ENCODE measurements at regions not wholly inside any gene's neighbourhood (a gene's known extent, or its start where the extent isn't known, plus 50 kb on each side); places are given as distances from the start of the nearest gene placed in this dataset.

DNA sequence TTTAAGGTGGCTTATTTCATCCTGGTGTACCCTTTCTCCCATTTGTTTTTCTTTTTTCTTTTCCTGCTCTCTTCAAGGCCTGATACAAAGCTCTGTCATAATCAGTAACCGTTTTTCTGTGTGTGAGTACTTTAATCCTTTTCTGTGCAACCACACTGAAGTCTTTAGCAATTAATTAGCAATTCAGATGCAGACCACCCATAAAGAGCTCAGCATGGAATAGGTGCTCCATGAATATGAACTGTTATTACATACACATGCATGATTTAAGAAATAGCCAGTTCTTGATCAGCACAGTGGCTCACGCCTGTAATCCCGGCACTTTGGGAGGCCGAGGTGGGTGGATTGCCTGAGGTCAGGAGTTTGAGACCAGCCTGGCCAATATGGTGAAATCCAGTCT is 1386.6 kb downstream of the AACS start:
- Histone ChIP-seq H2BK120ac (replicated peaks; ENCODE audit: low read depth, low read length) (no peak overlapping the region), H3K27me3 (replicated peaks in 1 of 4; ENCODE audit: control insufficient read depth in 3 of 4, extremely low read depth in 1 of 4, insufficient read depth in 3 of 4, low read length in 3 of 4) (no peaks in the 10 kb centered on the region; a peak in 1 of 7 replicates), H3K79me2 (ENCODE audit: control insufficient read depth in 1 of 2, insufficient read depth in 2 of 2, low read length in 2 of 2) (no peaks in the 10 kb centered on the region), H3K23me2 (ENCODE audit: low read depth, low read length) (no peaks in the 10 kb centered on the region), H3K23ac (ENCODE audit: insufficient read length) (no peak overlapping the region), H3K14ac (ENCODE audit: insufficient read length) (no peak overlapping the region), H3K9ac (replicated peaks in 1 of 4; ENCODE audit: extremely low read depth in 1 of 4, low read depth in 3 of 4, low read length in 3 of 4) (no peak overlapping the region), H3K79me1 (ENCODE audit: low read depth, low read length) (no peaks in the 10 kb centered on the region), H2BK15ac (ENCODE audit: low read length) (no peak overlapping the region), H2AFZ (ENCODE audit: low read length) (no peak overlapping the region), H3K36me3 (ENCODE audit: control insufficient read depth in 2 of 4, insufficient read depth in 4 of 4, low read length in 3 of 4) (no peaks in the 10 kb centered on the region), H3K4ac (replicated peaks; ENCODE audit: insufficient read length, low read depth, low read length) (no peak overlapping the region), H3K4me3 (ENCODE audit: extremely low read depth in 1 of 4, insufficient read depth in 2 of 4, low read depth in 3 of 4, low read length in 4 of 4) (no peak overlapping the region), H2BK12ac (ENCODE audit: low read depth, low read length) (no peak overlapping the region), H3K4me2 (ENCODE audit: insufficient read depth in 1 of 2, low read depth in 2 of 2, low read length in 2 of 2) (no peak overlapping the region), H2BK20ac (ENCODE audit: low read length) (no peak overlapping the region), H4K5ac (ENCODE audit: insufficient read length, low read depth, low read length) (no peak overlapping the region), H4K8ac (ENCODE audit: extremely low read depth, insufficient read depth, low read length) (no peak overlapping the region), H2BK5ac (ENCODE audit: low read depth, low read length) (no peak overlapping the region), H3K9me3 (ENCODE audit: insufficient read depth in 2 of 2, low read depth in 1 of 2, low read length in 1 of 2) (no peaks in the 10 kb centered on the region; a peak in 1 of 4 replicates), H4K91ac (replicated peaks; ENCODE audit: insufficient read length, low read length) (no peak overlapping the region), H4K20me1 (replicated peaks in 1 of 2; ENCODE audit: control insufficient read depth in 1 of 2, insufficient read depth in 2 of 2, low read length in 2 of 2) (no peaks in the 10 kb centered on the region), H3K27ac (ENCODE audit: low read depth, low read length) (no peak overlapping the region), H3K18ac (ENCODE audit: extremely low read depth, low read length) (no peak overlapping the region), H3K56ac (replicated peaks; ENCODE audit: insufficient read length, low read depth, low read length) (no peak overlapping the region), H3K4me1 (replicated peaks in 1 of 4; ENCODE audit: control insufficient read depth in 3 of 4, insufficient read depth in 4 of 4, low read length in 3 of 4) (peaks cover 0 to 10% (median 5%) of the 10 kb centered on the region in 4 experiments; a peak in 4 of 7 replicates), H2AK5ac (ENCODE audit: low read depth, low read length) (no peak overlapping the region)
- POLR2A ChIA-PET (ENCODE audit: partially characterized antibody): no interaction called here
- CTCF ChIA-PET (ENCODE audit: partially characterized antibody): interaction anchor here (0.6 kb wide), 1 partner anchor 246 kb away, joined by 3 read pairs; no protein-coding TSS in a partner anchor
- FAIRE-seq (no peak), DNase-seq (ENCODE audit: low read depth in 1 of 2, low spot score in 2 of 2) (no peak)
- TF ChIP-seq EP300 (IDR thresholded peaks at IDR 0.05; ENCODE audit: borderline replicate concordance in 1 of 2, low read depth in 2 of 2, low read length in 2 of 2) (no peak), KDM4A (IDR thresholded peaks at IDR 0.05; ENCODE audit: low read depth, low read length, severe bottlenecking) (no peak), TBP (IDR thresholded peaks at IDR 0.05; ENCODE audit: low read depth, low read length) (no peak), EGR1 (IDR thresholded peaks at IDR 0.05; ENCODE audit: borderline replicate concordance, low read depth, low read length) (no peak), BRCA1 (IDR thresholded peaks at IDR 0.05; ENCODE audit: low read depth, low read length) (no peak), SRF (IDR thresholded peaks at IDR 0.05; ENCODE audit: low read depth, low read length) (no peak), SUZ12 (IDR thresholded peaks at IDR 0.05; ENCODE audit: low read length) (no peak)
- TF ChIP-seq, protein P1, sequence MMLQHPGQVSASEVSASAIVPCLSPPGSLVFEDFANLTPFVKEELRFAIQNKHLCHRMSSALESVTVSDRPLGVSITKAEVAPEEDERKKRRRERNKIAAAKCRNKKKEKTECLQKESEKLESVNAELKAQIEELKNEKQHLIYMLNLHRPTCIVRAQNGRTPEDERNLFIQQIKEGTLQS (IDR thresholded peaks at IDR 0.05; ENCODE audit: insufficient read depth, low read depth, low read length): no peak
- WGBS, 2 experiments (ENCODE audit: extremely low coverage in 1 of 2, insufficient coverage in 1 of 2, insufficient read length in 1 of 2, insufficient replicate concordance in 2 of 2, low coverage in 1 of 2, low lambda C conversion rate in 2 of 2, missing lambda C conversion rate in 1 of 2): 72% methylated on average over 4 of the region's 4 CpGs; no CpG with 5 or more reads in 1 of the 2 experiments
